ENCODE measurements at regions not wholly inside any gene's neighbourhood (a gene's known extent, or its start where the extent isn't known, plus 50 kb on each side); places are given as distances from the start of the nearest gene placed in this dataset.

GRCh38 chr2:179351057-179351456, 86.4 kb upstream of the SESTD1 start:
- no peaks in the 10 kb centered on the region for H3K36me3 ChIP-seq (replicated peaks in 1 of 2; ENCODE audit: control insufficient read depth in 1 of 2, insufficient read depth in 2 of 2, low read length in 2 of 2)
- H3K9me3 ChIP-seq (replicated peaks in 1 of 2; ENCODE audit: control insufficient read depth in 1 of 2, insufficient read depth in 1 of 2, low read length in 2 of 2) = no peaks in the 10 kb centered on the region
- no peak for DNase-seq
- peaks cover 0 to 3% (median 0%) of the 10 kb centered on the region in 7 donors for H3K9me3 Mint-ChIP-seq
- no peaks in the 10 kb centered on the region for H3K36me3 Mint-ChIP-seq
- no peak overlapping the region for H3K27ac ChIP-seq (ENCODE audit: low read depth in 1 of 2, low read length in 2 of 2)
- H3K4me3 ChIP-seq (replicated peaks in 1 of 3; ENCODE audit: low read depth in 2 of 3, low read length in 3 of 3) = no peak overlapping the region
- no peak for TF ChIP-seq CTCF (IDR thresholded peaks at IDR 0.05)
- H3K27ac Mint-ChIP-seq = no peak overlapping the region
- H2AFZ ChIP-seq (ENCODE audit: insufficient read depth, low read depth, low read length, poor library complexity, severe bottlenecking) = no peak overlapping the region
- no peaks in the 10 kb centered on the region for H3K79me2 ChIP-seq (ENCODE audit: insufficient read depth, low read length)
- intact Hi-C loops (cut with micrococcal nuclease) = no loop called here
- WGBS (ENCODE audit: insufficient coverage) = 86% methylated on average over 1 of the region's 2 CpGs
- H3K27me3 Mint-ChIP-seq (ENCODE audit: low read depth in 3 of 3) = peaks cover 0 to 3% (median 2%) of the 10 kb centered on the region in 3 donors
- H3K9ac ChIP-seq (ENCODE audit: insufficient read depth, low read length, poor library complexity, severe bottlenecking) = no peak overlapping the region
- H3K4me1 ChIP-seq (ENCODE audit: control insufficient read depth in 1 of 2, insufficient read depth in 2 of 2, low read length in 2 of 2) = peaks cover 0 to 8% of the 10 kb centered on the region in 2 donors
- no peaks in the 10 kb centered on the region for H3K27me3 ChIP-seq (ENCODE audit: control insufficient read depth in 2 of 2, insufficient read depth in 2 of 2, low read length in 2 of 2)
- H3K4me3 Mint-ChIP-seq = no peak overlapping the region
- no peaks in the 10 kb centered on the region for H4K20me1 ChIP-seq (ENCODE audit: insufficient read depth, low read length)
- no peak overlapping the region for H3K4me2 ChIP-seq (replicated peaks; ENCODE audit: extremely low read depth, low read length, poor library complexity, severe bottlenecking)
- peaks cover 30% of the 10 kb centered on the region for H3K4me1 Mint-ChIP-seq

DNA sequence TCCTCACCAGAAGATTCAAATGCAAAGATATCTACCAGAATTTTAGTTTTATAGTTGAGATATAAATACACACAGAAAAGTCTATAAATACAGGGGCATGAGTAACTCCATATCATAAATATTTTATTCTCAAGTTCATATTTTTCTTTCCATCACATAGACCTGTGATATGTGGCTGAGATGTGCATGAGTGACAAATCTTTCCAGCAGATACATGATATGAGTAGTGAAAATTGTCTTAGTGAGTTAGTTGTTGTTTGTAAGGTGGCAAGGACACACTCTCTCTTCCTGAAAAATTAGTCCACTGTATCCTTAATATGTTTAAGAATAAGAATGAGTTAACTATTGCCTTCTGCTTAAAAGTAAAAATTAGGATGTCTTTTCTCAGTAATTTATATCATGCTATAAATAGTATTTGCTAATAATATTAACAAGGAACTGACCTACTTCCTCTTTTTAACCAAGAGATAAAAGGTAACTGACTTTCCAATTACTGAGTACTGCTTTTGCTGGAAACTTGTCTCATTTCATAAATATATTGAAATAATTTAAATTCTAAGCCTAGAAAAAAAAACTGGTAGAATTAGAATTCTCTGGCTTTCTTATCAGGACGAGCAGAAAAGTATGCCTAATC, 85.2 kb upstream of the SESTD1 start:
- H3K9me3 Mint-ChIP-seq = peaks cover 0 to 3% (median 0%) of the 10 kb centered on the region in 7 donors
- peaks cover 30% of the 10 kb centered on the region for H3K4me1 Mint-ChIP-seq
- no peak overlapping the region for H3K4me3 ChIP-seq (replicated peaks in 1 of 3; ENCODE audit: low read depth in 2 of 3, low read length in 3 of 3)
- H3K4me1 ChIP-seq (ENCODE audit: control insufficient read depth in 1 of 2, insufficient read depth in 2 of 2, low read length in 2 of 2) = peaks cover 0 to 8% of the 10 kb centered on the region in 2 donors
- no peaks in the 10 kb centered on the region for H3K9me3 ChIP-seq (replicated peaks in 1 of 2; ENCODE audit: control insufficient read depth in 1 of 2, insufficient read depth in 1 of 2, low read length in 2 of 2)
- no peak overlapping the region for H2AFZ ChIP-seq (ENCODE audit: insufficient read depth, low read depth, low read length, poor library complexity, severe bottlenecking)
- no CpG with 5 or more reads among the region's 1 CpG for WGBS (ENCODE audit: insufficient coverage)
- no peaks in the 10 kb centered on the region for H4K20me1 ChIP-seq (ENCODE audit: insufficient read depth, low read length)
- no peak for TF ChIP-seq CTCF (IDR thresholded peaks at IDR 0.05)
- no peak overlapping the region for H3K4me2 ChIP-seq (replicated peaks; ENCODE audit: extremely low read depth, low read length, poor library complexity, severe bottlenecking)
- H3K27me3 Mint-ChIP-seq (ENCODE audit: low read depth in 3 of 3) = peaks cover 0 to 3% (median 2%) of the 10 kb centered on the region in 3 donors
- no peaks in the 10 kb centered on the region for H3K79me2 ChIP-seq (ENCODE audit: insufficient read depth, low read length)
- peak in 1 of 3 donors; percentile 12 for DNase-seq
- no peaks in the 10 kb centered on the region for H3K36me3 Mint-ChIP-seq
- H3K4me3 Mint-ChIP-seq = no peak overlapping the region
- H3K27me3 ChIP-seq (ENCODE audit: control insufficient read depth in 2 of 2, insufficient read depth in 2 of 2, low read length in 2 of 2) = no peaks in the 10 kb centered on the region
- no peaks in the 10 kb centered on the region for H3K36me3 ChIP-seq (replicated peaks in 1 of 2; ENCODE audit: control insufficient read depth in 1 of 2, insufficient read depth in 2 of 2, low read length in 2 of 2)
- H3K27ac ChIP-seq (ENCODE audit: low read depth in 1 of 2, low read length in 2 of 2) = no peak overlapping the region
- intact Hi-C loops (cut with micrococcal nuclease) = loop anchor here in 1 of 2 donors (10.0 kb wide), 1 partner anchor 125 kb away; no protein-coding TSS in a partner anchor
- H3K9ac ChIP-seq (ENCODE audit: insufficient read depth, low read length, poor library complexity, severe bottlenecking) = no peak overlapping the region
- H3K27ac Mint-ChIP-seq = no peak overlapping the region
